NOMO-1 (cell line): ENCODE measurements at regions not wholly inside any gene's neighbourhood (a gene's known extent, or its start where the extent isn't known, plus 50 kb on each side); places are given as distances from the start of the nearest gene placed in this dataset.

ENCODE experiments used
- DNase-seq, 2 experiments: peaks; one replicate each; lab custom pipeline; 2025; ENCODE audit not compliant: unreplicated experiment in 2 of 2; lab: John Stamatoyannopoulos, UW

GRCh38 chr6:98092331-98092730 lies 742.0 kb upstream of the POU3F2 start:
- DNase-seq: no peak

- DNase-seq: no peak
These were observed 739.7 kb upstream of the POU3F2 start for GRCh38 chr6:98094696-98095095.

DNA sequence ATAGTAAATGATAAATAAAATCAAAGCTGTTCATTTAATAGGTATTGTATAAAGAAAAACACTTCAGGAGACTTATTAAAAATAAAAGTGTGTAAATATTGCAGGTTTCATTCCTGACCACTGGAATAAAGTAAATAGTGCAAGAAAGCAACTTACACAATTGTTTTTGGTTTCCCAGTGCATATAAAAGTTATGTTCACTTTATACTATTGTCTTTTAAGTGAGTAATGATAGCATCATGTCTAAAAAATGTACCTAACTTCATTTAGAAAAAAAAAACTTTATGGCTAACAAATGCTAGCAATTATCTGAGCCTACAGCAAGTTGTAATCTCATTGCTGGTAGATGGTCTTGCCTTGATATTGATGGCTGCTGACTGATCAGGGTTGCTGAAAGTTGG lies 726.6 kb upstream of the POU3F2 start:
- DNase-seq: no peak

DNA sequence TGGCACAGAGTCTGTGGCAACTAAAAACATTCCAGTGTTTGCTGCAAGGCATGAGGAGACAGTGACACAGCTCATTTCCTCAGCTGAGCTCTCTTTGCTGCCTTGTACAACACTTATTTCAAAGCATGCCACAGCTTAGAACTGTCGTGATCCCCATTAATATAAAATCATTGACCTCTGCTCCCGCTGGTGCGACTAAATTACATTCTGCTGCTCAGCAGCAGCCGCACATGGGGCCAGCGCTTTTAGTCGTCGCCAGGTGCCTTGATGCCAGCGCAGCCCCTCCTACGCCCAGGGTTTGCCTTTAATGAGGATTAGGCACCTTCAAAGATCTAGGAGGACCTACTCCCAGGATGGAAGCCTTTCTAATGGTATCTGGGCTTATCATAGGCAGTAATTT lies 717.9 kb upstream of the POU3F2 start:
- DNase-seq: no peak

GRCh38 chr6:98117068-98117467 lies 717.3 kb upstream of the POU3F2 start:
- no peak for DNase-seq

DNA sequence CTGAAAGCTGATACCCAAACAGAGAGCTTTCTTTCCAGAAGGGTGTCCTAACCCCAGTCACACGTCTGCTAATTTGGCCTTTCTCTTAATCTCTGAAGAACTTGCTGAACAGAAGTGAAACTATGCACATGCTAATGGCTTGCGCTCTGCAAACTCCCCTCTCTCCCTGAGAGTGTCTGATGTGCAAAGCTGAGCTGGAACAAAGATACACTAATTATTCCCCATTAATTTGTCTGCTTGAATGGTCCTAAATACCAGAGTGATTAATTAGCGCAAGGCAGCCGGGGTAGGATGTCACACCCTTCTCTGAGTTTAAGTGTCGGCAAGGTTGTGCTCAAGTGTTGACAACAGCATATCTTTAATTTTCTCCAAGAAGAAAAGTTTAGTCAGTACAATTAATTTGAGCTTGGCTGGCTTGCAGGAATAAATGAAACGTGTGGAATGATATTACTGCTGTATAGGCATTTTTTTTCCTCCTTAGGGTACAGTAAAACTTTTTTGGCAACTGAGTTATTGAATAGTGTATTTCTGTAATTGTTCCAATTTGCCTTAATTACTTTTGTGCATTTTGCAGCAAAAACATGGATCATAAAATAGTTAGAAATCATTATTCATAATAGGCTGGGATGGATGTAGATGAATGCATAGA lies 715.9 kb upstream of the POU3F2 start:
- DNase-seq: no peak

DNA sequence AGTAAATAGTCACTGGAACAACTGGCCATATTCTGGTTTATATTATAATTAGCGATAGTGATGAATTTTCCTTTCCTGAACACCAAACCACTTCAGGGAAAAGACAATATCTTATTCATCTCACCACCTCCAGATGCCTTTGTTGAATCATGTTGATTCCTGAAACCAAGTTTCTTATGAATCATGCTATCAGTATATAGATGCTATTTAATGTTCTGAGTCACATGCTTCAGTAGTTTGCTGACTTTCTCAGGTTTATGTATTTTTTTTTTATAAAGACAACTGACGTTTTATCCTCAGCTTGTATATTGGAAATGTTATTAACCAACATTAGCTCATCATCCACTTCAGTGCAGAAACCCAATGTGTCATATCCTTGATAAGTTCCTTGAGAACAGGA lies 710.2 kb upstream of the POU3F2 start:
- no peak for DNase-seq

GRCh38 chr6:98131290-98131990 lies 702.9 kb upstream of the POU3F2 start:
- no peak for DNase-seq

- DNase-seq: no peak
These were observed 698.0 kb upstream of the POU3F2 start for GRCh38 chr6:98136333-98136732.

- no peak for DNase-seq
These were observed 697.0 kb upstream of the POU3F2 start for GRCh38 chr6:98137391-98137790.

DNA sequence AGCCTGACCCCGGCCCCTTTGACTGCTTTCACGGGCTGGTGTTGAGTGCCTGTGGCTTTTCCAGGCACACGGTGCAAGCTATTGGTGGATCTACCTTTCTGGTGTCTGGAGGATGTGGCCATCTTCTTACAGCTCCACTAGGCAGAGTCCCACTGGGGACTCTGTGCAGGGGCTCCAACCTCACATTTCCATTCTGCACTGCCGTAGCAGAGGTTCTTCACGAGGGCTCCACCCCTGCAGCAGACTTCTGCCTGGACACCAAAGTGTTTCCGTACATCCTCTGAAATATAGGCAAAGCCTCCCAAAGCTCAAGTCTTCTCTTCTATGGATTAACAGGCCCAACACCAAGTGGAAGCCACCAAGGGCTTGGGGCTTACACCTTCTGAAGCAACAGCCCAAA lies 691.5 kb upstream of the POU3F2 start:
- no peak for DNase-seq

GRCh38 chr6:98146656-98147055 lies 687.7 kb upstream of the POU3F2 start:
- DNase-seq: no peak

DNA sequence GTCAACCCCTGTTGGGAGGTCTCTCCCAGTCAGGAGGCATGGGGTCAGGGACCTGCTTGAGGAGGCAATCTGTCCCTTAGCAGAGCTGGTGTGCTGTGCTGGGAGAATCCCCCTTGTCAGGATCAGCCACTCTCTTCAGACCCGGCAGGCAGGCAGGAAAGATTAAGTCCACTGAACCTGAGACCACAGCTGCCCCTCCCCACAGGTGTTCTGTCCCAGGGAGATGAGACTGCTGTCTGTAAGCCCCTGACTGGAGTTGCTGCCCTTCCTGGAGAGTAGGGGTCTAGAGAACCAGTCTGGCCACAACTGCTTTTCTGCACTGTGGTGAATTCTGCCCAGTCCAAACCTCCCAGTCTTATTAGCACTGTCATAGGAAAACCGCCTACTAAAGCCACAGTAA lies 677.8 kb upstream of the POU3F2 start:
- no peak for DNase-seq

DNA sequence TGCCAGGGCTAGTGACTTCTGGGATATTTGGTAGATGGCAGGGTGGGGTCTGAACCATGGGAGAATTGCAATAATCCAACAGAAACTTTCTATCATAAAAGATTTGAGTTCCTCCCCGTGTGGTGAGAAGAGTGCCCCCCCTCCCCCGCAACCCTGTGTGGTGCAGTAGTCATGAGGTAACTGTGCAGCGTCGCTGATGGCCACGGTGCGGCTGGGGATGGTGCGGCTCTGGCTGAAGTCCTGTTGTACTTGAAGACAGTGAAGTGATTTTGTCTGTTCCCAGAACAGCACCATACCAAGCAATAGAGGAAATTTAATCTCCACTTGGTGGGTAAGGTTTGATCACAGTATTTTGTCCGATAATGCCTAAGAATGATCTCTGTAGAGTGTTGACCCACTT lies 654.8 kb upstream of the POU3F2 start:
- no peak for DNase-seq

DNA sequence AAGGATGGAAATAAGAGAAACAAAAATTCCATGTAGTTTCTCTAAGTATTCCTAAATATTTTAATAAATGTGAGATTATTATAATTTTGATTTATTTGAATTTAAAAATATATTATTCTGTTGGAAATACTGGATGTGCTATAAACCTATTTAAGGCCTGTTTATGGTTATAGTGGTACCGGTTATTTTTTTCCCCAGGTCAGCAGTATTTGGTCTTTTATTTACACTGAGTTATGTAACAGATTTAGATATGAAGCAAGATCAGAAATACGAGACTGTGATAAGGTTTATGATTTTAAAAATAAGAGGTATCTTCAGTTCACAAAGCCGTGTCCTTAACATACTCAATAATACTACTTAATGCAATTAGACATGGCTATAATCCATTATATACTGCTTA lies 634.3 kb upstream of the POU3F2 start:
- no peak for DNase-seq

DNA sequence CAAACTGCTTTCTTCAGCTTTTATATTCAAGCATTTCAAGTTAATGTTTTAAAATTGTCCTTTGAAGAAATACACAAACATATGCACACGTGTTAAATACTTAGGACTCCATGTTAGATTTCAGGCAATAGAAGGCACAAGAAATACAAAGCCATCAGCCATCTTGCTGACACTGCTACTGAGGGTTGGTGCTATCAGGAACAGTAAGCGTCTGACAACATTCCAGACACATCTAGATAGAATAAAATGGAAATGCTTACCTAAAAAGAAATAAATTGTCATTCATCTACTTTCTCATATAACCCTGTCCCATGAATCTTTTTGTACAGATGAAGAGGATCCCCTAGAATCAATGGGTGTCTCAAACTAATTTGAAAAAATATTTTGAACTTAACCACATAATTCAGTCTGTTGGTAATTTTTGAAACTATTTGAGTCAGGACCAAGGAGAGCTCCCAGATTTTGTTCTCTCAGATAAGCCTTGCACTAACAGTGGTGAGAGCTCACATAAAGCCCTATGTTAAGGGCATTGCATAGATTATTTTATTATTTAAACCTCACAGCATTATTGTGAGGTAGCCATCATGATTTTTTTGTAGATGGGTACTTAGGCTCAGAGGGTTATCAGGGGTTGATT lies 631.1 kb upstream of the POU3F2 start:
- no peak for DNase-seq

DNA sequence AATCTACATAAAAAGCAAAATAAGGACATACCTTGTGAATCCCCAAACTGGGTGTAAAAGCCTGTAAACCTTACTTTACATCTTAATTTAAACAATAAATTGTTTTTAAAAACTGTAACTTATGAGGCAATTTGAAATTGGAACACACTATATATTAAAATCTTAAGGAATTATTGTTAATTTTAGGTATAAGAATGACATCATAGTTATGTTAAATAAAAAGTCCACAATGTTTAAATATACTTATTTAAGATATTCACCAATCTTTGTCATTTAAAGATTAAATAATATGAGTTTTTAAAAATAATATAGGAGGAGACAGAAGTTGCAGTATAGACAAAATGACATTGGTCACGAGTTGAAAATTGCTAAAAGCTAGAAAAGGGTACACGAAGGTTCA lies 621.9 kb upstream of the POU3F2 start:
- no peak for DNase-seq

DNA sequence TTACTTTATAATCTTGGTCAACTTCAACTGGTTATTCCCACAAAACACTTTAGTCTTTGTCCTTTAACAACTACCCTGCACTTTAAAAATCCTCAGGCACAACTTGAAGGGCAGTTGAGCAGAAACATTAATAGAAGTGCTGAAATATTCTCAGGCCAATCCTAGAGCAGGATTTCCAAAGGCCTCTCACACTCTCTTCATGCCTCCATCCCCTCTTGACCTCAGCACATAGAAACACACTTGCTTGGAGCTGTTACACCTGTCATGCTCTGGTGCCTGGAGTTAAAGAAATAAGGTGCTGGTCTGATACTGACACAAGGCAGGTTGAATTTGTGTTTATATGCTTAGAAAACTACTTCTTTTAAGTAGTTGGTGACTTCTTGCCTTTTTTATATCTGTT lies 618.8 kb upstream of the POU3F2 start:
- no peak for DNase-seq

DNA sequence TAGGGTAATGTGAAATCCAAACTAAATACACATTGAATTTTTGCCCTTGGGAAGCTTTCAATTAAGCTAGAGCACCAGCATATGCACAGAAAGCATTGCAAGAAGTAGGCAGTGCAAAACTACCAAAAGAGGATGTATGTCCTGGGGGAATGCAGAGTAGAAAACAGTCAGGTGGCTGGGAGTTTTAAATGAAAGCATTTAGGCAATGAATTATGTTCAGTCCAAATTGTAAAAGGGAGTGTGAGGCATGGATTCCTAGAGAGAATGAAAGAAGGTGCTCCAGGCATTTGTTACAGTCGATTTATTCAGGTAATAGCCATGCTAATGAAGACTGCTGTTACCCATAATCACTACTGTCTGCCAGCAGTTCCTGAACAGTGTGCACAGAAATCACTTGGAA lies 604.1 kb upstream of the POU3F2 start:
- no peak for DNase-seq

DNA sequence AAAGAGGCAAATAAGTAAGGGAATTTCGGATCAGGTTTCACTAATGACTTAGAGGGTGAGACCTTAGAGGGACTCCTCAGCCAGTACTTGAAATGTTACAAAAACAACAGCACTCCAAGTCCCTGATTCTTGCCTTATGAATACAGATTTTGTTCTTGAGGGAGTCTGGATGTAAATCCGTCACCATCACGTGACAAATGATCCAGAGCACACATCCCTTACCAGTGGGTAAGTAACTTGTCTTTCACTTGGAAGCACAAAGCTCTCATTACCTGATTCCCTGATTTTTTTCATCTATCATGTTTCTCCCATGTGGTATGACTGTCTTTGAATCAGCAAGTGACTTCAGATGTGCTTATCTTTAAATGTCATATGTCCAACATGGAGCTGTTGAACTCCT lies 595.3 kb upstream of the POU3F2 start:
- DNase-seq: no peak

- peak in 1 of 2 experiments; percentile 20 for DNase-seq
These were observed 592.7 kb upstream of the POU3F2 start for GRCh38 chr6:98241630-98242029.

DNA sequence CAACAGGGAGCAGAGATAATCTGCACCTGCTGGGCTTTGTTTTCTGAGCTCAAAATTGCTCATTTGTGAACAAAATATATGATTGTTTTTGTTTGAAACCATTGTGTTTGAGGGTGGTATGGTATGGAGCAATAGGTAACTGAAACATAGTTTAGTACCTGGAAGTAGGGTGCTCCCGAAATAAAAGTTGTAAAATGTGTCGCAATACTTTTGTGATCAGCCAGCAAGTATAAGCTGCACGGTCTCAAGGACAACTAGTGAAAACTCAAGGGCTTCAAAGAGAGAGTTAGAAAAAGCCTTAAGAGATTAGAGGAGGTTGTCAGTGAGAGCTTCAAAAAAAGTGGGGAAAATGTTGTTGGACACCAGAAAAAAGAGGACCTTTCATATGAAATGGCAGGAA lies 579.8 kb upstream of the POU3F2 start:
- DNase-seq: no peak
